HG02884 (cell line): ENCODE measurements at regions not wholly inside any gene's neighbourhood (a gene's known extent, or its start where the extent isn't known, plus 50 kb on each side); places are given as distances from the start of the nearest gene placed in this dataset.

Experiments used
- ATAC-seq: cut with Tn5 transposase; IDR thresholded peaks from one replicate; pipeline ENCODE4 v1.9.1; 2021; ENCODE audit warnings: mild to moderate bottlenecking, moderate library complexity; ENCODE audit not compliant: unreplicated experiment

GRCh38 chr2:177314722-177315264 is 50.3 kb upstream of the NFE2L2 start:
- ATAC-seq, result no peak

DNA sequence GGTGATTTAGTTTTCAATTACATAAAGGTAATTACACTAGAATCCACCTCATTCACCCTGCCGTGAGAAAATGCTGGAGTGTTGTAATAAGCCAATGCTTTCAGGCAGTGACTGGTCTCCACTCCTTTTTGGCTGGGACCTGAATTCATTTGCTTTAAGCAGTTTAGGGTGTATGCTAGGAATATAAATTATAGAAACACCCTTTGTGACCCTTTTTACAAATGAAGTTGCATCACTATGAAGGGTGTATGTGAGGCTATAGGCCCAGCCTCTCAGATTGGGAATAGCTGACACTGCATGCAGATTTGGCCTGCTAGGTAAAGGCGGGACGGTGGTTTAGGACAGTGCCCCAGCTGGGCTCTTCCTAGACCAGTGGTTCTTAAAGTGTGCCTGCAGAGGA is 50.8 kb upstream of the NFE2L2 start:
- ATAC-seq, result no peak

DNA sequence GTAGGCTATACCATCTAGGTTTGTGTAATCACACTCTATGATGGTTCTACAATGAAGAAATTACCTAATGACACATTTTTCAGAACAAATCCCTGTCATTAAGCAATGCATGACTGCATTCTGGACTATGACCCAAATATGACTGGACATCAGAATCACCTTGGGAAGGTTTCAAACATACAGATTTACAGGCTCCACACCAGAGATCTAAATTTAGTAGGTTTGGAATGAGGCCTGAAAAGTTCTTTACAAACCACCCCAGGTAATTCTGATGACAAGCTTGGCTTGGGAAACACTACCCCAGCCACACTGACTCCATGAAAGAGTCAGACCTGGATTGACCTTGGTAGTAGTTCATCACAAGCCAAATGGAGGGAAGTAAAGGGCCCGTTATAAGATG is 52.2 kb upstream of the NFE2L2 start:
- no peak for ATAC-seq

DNA sequence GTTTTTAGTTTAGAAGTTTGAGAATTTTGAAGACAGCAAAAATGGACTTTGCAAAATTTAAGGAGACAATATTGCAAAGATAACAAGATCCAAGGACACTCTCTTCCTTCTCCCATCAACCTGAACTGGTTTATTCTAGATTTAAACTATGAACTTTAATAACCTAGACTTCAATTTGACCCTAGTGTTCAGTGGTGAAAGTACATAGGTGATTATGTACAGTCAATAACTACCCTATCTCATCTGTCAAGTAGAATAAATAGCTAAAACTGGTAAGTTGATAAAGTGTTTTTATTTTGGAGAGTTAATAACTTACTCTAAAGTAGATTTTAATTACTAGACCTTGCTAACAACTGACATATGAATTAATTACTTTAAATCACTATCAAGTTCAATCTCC is 52.9 kb upstream of the NFE2L2 start:
- ATAC-seq, result no peak

DNA sequence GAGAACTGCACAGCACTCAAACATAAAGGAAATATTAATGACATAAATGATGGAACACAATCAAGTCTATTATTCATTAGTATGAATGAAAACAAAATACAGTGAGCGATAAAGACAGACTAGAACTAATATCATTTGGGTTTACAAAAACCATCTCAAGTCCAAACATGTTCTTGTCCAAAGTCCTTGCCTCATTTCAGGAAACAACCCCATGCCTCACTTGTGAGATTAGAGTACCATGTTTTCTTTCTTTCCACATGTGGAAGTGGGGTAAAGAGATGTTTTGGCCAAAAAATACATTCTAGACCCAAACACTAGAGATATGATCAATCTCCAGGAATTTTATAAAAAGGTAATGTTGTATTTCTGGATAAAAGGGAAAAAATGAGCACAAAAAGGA is 53.3 kb upstream of the NFE2L2 start:
- ATAC-seq, result no peak

- ATAC-seq, result no peak
These were observed 54.1 kb upstream of the NFE2L2 start for GRCh38 chr2:177318613-177319012.

DNA sequence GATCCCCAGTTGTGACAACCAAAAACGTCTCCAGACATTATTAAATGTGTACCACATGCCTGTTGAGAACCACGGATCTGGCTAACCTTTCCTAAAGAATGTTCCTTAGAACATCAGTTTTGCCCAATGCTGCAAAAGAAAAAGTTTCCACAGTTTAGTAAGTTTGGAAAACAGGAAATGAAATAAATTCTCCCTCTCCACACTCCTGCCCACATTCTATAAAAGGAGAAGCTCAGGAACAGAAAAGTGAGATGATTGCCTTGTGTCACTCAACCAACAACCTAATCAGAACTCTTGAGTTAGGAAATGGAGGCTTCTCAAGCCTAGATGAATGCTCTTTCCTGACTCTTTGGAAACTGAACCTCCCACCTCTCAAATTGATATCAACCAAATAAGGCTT is 56.1 kb upstream of the NFE2L2 start:
- no peak for ATAC-seq

DNA sequence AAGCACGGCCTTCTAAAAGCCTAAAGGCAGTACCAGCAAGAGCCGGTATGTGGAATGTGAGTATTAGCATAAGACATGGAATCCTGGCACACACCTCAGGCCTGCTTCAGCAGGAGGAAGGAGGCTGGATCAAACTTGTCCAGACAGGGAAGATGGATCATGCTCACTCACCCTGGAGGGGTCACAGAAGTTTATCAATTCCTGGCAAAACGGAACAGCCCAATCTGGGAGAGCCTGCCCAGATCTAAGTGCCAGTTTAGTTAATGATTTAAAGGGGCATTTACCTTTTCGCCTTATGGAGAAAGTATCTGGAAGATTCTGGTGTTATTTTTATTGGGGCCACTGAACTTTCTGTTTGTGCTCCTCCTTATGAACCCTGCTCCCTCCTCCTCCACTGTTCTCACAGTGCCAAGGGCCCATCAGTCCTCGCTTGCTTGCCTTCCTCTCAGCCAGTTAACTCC is 58.3 kb upstream of the NFE2L2 start:
- no peak for ATAC-seq

DNA sequence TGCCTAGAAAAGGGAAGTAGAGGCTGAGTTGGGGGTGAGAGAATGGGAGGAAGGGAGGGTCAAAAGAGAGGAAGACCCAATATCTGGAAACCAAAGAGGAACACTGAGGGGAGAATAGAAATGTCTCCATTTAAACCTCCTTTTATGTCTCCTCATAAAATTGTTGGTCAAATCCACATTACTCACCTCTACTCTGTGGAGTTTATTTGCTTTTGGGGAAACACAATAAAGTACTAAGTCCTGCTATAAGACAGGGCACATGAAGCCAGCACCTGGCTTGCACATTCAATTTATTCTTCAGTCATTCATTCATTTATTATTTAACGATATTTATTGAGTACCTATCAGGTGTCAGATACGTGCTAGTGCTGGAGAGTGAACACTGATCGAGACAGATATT is 60.3 kb upstream of the NFE2L2 start:
- no peak for ATAC-seq

- ATAC-seq, result no peak
These were observed 61.0 kb upstream of the NFE2L2 start for GRCh38 chr2:177325554-177325953.

DNA sequence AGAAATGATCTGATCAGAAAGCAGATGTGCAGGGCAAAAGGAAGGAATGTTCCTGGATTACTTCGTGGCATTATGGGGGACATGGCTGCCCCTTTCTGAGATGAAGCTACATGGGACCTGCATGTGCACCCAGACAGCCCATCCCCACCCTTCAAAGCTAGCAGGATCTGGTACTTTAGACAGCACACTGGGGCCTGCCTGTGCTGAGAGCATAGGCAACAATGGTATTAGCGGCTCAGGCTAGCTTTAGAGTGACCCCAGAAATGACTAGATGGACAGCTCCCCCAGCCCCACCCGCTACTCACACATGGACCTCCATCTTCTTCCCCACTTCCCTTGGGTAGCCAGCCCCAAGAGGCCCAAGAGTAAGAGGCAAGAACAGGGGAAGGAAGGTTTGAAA is 61.5 kb upstream of the NFE2L2 start:
- ATAC-seq, result no peak

GRCh38 chr2:177326591-177326990 is 62.1 kb upstream of the NFE2L2 start:
- ATAC-seq, result no peak

DNA sequence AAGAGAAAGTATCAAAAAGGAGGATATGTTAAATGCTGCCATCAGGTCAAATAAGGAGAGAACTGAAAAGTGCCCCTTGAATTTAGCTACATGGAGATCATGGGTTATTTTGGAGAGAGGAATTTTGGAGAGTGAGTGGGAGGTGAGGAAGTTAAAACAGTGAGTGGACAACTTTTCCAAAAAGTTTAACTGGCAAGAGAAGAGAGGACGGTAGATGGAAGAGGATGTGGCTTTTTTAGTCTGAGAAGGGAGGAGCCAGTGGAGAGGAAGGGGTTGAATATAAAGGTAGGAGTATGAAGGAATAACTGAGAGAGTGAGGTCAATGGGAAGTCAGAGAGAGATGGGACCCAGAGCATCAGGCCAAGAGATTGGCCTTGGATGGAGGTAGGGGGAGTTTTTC is 62.5 kb upstream of the NFE2L2 start:
- no peak for ATAC-seq

GRCh38 chr2:177328056-177328455 is 63.5 kb upstream of the NFE2L2 start:
- ATAC-seq, result no peak

- ATAC-seq, result no peak
These were observed 63.5 kb upstream of the AGPS start for GRCh38 chr2:177329064-177329463.

GRCh38 chr2:177331466-177331997 is 61.0 kb upstream of the AGPS start:
- no peak for ATAC-seq

GRCh38 chr2:177332026-177332991 is 60.3 kb upstream of the AGPS start:
- ATAC-seq, result peak; percentile 78

DNA sequence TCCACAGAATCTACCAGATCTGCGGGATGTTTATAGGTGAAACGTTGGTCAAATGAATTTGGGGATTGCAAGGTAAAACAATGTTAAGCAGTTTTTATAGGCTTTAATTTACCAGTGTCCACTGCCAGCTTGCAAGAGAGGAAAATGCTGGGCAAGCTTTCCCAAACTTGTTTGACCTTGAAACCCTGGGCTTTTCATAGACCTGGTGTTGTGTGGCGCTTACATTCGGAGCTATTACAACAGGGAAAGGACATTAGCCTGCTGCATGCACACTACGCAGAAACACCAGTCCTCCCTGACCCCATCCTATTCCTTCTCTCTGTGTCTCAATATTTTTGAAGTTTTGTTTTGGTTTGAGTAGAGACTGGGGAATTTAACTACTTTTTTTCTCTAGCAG is 59.6 kb upstream of the AGPS start:
- no peak for ATAC-seq

DNA sequence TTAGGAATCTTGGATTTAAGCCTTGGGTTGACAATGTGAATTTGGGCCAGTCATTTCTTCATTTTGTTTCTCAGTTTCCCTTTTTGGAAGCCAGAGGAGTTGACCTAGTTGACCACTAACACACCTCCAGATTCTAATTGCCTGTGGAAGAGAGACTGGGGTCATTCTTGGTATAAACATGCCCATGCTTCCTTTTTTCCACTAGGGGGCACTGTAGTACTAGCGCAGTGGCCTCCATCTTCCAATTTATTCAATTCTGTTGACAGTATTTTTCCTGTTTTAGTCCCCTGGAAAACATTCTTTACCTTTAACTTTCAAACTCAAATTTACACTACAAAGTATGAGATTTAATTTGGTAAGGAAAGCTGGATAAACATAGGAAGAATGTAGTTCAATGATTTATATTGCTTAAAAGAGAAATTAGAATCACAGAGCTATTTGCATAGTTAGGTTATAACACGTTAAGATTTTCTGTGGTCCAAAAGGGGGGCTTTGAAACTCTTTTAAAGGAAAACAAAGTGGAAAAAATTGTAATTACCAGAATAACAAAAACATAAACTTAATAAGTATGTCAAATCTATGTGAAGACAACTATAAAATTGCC is 57.5 kb upstream of the AGPS start:
- ATAC-seq, result no peak

DNA sequence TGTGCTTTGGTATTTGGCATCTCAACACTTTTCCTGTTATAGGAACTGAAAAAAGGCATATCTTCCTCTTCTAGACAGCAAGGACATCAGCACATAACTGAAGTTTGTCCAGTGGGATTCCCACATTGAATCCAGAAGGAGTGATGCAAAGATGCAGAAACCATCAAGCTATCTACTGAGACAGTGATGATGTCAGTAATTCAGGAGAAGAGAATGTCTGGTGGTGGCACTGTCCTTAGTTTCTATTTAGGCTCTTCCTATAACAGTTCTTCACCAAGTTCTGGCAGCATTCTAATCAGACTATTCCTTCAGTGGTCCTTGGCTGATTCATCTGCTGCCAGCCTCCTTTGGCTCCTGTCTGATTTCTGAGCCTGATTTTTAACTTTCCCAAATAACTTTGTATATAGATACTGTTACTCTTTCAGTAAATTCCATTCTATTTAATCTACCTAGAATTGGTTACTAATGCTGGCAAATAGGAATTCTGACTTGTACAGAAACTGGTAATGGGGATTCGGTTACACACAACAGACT is 56.6 kb upstream of the AGPS start:
- ATAC-seq, result no peak

DNA sequence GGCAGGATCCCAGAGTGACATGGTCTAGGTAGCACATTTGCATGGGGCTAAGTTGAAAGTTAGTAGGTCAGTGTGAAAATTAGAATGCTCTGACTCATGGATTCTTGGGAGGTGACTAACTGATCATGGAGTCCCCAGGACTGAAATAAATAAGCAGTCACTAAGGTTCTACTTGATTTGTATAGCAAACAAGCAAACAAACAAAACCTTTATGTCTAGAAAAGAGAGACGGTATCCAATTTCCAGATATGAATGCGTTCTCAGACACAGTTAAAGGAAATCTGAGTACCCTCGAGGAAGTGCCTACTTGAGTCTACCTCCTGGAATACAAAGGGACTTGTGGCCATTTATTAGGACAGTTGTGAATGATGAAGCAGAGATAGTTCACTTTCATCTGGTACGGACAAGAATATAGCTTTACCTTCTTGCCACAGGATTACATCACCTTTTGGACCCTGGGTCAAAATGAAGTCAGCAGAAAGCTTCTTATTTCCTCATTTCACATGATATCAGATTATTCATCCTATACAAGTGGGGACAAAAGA is 54.3 kb upstream of the AGPS start:
- no peak for ATAC-seq
